ENCODE measurements at regions not wholly inside any gene's neighbourhood (a gene's known extent, or its start where the extent isn't known, plus 50 kb on each side); places are given as distances from the start of the nearest gene placed in this dataset.
"Not testable (repeated sequence)": the region's sequence is repeated elsewhere in the genome, so short reads cannot be mapped to it uniquely, and the experiment has no call there.

DNA sequence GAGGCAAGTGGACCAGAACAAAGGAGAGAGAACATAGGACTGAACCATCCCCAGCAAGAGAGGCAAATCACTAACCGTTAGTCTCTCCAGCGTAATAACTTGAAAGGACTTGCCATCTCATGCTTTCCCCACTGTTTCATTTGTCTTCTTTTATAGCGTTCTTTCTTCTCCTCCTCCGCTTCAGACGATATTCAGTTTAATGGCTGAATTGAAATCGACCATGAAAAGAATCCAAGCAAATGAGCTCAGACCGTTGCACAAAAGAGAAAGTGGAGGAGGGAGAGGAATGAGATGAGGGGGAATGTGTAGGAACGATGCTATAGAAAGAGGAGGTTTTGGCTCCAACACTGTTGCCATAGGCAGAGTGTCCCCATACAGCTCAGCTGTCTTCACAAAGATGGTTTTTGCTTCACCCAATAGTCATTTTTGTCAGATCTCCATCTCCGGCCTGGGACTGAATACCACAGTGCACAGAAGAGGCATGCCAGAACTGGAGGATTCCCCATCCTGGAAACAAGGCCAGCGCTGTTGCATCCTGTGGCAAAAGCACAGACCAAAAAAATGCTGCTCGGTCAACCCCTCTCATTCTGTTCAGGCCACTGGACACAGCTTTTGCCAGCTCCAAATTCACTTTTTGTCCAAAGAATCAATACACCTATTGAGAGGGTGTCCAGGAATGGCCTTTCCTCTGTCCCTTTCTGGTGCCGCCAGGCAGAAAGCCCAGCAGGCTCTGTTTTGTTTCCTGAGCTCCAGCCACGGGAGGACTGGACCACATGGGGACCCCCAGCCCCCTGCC is 176.1 kb downstream of the ID4 start:
- intact Hi-C loops (cut with DNase I), result no loop called here
- DNase-seq, result peak in 14 of 42 donors; percentile 6 to 51 (median 30)

GRCh38 chr6:20014508-20014907 is 177.3 kb downstream of the ID4 start:
- no peak for DNase-seq
- intact Hi-C loops (cut with DNase I), result no loop called here

- no peak for DNase-seq
- intact Hi-C loops (cut with DNase I), result no loop called here
Observed at GRCh38 chr6:20020526-20020925, 183.4 kb downstream of the ID4 start.

DNA sequence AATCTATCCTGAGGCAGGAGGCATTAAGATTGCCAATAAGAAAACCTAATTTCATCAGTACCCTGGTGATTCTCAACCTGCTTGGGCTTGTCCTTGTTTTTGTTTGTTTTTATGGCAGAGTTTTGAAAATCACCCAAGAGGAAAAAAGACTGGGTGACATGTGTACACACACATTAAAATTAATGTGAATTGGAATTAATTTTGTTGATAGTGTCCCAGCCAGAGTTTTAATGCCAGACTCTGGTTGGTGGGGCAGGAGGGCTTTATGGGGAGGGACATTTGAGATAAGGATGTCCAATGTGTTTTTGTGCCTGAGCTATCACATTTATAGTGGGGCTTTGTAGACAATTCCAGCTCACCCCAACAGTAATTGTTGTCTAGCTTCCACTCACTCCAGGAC is 184.6 kb downstream of the ID4 start:
- no peak for DNase-seq
- intact Hi-C loops (cut with DNase I), result no loop called here

- DNase-seq; intact Hi-C loops (cut with DNase I): not testable (repeated sequence)
Observed at GRCh38 chr6:20023549-20024315, 186.6 kb downstream of the ID4 start.

GRCh38 chr6:20024316-20024673 is 187.1 kb downstream of the ID4 start:
- no peak for DNase-seq
- intact Hi-C loops (cut with DNase I), result no loop called here

DNA sequence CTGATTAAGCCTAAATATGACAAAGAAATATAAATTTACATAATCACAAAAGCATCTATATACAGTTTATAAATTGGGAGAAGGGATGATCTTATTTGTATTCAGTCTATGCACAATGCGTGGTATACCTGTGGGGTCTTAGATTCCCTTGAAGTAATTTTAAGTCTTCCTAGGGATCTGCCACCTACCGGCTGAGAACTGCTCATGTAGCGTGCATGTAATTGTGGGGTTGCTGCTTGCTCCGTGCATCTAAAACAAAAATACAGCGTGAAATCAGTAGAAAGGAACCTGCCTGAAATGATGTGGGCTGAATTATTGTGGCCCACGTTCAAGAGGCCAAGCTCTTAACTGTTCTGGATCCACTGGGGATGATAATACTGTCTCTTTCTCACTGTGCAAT is 187.3 kb downstream of the MBOAT1 start:
- intact Hi-C loops (cut with DNase I), result no loop called here
- peak in 2 of 42 donors; percentile 22 to 28 for DNase-seq

GRCh38 chr6:20025681-20026080 is 186.6 kb downstream of the MBOAT1 start:
- intact Hi-C loops (cut with DNase I), result no loop called here
- no peak for DNase-seq

- DNase-seq, result no peak
- intact Hi-C loops (cut with DNase I), result no loop called here
Observed at GRCh38 chr6:20028143-20028542, 184.1 kb downstream of the MBOAT1 start.

- intact Hi-C loops (cut with DNase I), result no loop called here
- DNase-seq, result no peak
Observed at GRCh38 chr6:20028562-20028961, 183.7 kb downstream of the MBOAT1 start.

DNA sequence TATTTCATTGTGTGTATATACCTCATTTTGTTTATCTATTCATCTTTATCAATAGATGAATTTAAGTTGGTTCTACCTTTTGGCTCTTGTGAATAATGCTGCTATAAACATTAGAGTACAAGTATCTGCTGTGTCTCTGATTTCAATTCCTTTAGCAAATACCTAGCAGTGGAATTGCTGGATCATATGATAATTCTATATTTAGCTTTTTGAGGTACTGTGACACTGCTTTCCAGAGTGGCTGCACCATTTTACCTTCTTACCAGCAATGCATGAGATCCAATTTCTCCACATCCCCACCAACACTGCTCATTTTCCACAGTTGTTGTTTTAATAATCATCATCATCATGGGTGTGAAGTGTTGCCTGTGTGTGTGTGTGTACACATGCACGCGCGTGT is 182.3 kb downstream of the MBOAT1 start:
- intact Hi-C loops (cut with DNase I), result no loop called here
- DNase-seq, result no peak

DNA sequence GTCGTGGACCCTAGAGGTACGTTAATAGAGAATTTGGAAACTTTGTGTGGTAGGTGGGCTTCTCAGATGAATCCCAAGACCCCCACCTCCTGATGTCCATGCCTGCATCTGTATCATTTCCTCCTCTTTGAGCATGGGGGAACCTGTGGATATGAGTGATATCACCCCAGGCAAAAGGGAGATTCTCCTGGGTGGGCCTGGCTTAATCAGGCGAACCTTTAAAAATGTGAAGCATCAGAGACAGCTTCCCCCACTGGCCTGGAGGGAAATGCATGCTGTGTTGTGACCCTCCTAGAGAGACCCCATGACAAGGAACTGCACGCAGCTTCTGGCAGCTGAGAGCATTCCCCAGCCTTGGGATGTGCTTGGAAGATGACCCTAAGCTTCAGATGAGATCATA is 180.9 kb downstream of the MBOAT1 start:
- no peak for DNase-seq
- intact Hi-C loops (cut with DNase I), result no loop called here

DNA sequence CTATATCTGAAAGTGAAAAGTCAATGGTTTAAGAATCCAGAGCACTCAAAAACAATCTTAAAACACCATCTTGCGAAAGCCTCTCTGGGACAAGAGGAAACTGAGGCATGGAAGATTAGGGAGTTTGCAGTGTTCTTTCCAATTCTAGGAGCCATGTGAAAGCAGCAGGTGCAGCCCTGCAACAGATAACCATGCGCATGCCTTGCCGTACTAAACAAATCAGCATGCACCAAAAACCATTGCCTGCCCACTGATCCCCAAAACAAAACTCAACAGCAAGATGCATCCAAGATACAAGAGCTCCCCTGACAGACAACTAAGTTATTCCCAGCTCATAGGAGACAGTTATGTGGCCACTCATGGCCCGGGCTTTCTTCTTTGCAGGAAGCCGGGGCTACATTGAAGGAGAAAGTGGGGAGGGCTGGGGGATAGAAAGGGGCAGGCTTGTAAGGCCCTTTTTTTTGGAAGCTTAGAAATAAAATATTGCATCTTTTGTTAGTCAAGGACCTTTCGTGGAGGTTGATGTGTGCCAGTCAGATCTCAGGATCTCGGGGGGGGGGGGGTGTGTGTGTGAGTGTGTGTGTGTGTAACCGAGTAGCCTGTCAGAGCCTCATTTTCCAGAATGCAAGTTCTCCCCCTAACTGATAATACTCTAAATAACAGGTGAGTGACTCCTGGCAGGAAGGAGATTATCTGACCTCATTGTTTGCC is 178.4 kb downstream of the MBOAT1 start:
- intact Hi-C loops (cut with DNase I), result no loop called here
- no peak for DNase-seq

- intact Hi-C loops (cut with DNase I), result no loop called here
- no peak for DNase-seq
Observed at GRCh38 chr6:20034408-20034769, 177.9 kb downstream of the MBOAT1 start.

DNA sequence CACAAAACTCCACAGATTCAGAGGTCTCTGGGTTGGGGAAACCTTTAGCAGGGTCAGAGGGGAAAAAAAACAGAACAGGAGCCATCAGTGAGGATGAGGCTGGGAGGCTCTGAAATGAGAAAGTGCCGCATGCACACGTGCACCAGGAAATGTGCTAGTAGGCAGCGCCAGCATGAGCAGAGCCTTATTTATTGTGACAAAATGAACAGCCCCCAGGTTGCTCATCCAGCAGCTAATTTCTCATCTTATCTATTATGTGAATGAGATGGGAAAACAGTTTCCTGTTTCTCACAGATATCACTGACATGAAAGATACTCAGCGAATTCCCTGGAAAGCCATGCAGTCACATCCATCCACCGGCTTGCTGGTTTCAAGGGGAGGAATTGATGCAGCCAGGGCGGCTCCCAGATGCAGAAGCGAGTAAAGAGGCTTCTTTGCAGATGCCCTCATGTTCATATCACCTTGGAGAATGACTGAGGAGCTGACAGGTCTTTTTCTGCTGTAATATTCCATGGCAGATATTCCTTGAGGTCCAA is 176.1 kb downstream of the MBOAT1 start:
- intact Hi-C loops (cut with DNase I), result no loop called here
- peak in 1 of 42 donors; percentile 10 for DNase-seq

DNA sequence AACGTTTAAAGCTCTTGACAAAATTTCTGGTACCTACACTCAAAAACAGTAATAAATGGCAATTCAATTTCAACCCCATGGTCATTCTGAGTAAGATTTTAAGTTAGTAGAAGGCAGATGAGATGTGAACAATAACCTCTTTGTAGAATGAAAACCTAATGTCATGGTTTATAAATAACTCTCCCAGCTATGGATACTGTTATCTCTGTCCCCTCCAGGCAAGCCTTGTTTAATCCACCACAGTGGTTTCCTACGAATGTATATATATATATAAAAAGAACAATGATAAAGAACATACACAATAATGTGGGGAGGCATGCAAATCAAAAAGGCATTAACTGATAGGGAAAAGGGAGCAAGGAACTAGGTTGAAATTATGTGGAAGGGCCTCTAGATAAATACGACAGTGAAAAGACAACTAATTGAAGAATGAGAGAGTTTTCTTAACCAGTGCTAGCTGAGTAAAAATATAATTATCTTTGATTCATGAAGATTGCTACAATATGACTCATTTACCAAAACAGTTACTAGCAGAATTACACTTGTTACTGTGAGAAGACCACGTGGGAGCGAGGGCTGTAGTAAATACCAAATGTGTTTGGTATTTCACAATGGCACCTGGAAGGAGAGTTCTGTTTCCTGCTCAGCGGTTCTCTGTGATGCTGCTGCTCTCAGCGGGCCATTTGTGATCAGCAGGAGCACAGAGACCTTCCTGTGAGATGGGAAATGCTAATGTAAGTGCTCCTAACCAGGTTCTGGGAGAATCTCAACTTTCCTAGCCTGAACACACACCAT is 173.7 kb downstream of the MBOAT1 start:
- intact Hi-C loops (cut with DNase I), result no loop called here
- DNase-seq, result peak in 3 of 42 donors; percentile 15 to 44 (median 41)

- DNase-seq, result no peak
- intact Hi-C loops (cut with DNase I), result no loop called here
Observed at GRCh38 chr6:20044883-20045282, 167.4 kb downstream of the MBOAT1 start.

All from head of caudate nucleus (tissue), 42 donors.